Heart left ventricle (tissue), 16 donors: ENCODE measurements at regions not wholly inside any gene's neighbourhood (a gene's known extent, or its start where the extent isn't known, plus 50 kb on each side); places are given as distances from the start of the nearest gene placed in this dataset.

ENCODE experiments used
- ATAC-seq, 4 donors: fragments of 200-7000 bp; cut with Tn5 transposase; one replicate each; pipeline ENCODE4 v1.9.1; 2020 to 2022; ENCODE audit warnings: moderate library complexity in 4 of 4, mild to moderate bottlenecking in 3 of 4, moderate number of reproducible peaks in 1 of 4
- DNase-seq, 5 donors: peaks; one replicate each; pipeline ENCODE4 v3.0.0-alpha.2; 2020
- H3K27ac ChIP-seq, 12 donors: fragments of 200-600 bp; sonication (generic) in 4 of 12; one replicate each; pipeline versions ENCODE4 v1.5.0 to v1.8.0; 2016 to 2022; ENCODE audit warnings: mild to moderate bottlenecking in 2 of 12
- H3K27me3 ChIP-seq, 9 donors: fragments of 200-600 bp; sonication (generic) in 2 of 9; one replicate each; pipeline versions ENCODE4 v1.5.1 to v1.8.0; 2016 to 2022; ENCODE audit warnings: mild to moderate bottlenecking in 3 of 9
- H3K36me3 ChIP-seq, 9 donors: fragments of 200-600 bp; sonication (generic) in 2 of 9; one replicate each; pipeline versions ENCODE4 v1.5.0 to v1.8.0; 2018 to 2022; ENCODE audit warnings: mild to moderate bottlenecking in 2 of 9
- H3K4me1 ChIP-seq, 12 donors: fragments of 200-600 bp; sonication (generic) in 4 of 12; one replicate each; pipeline versions ENCODE4 v1.5.0 to v1.8.0; 2016 to 2022; ENCODE audit warnings: mild to moderate bottlenecking in 3 of 12
- H3K4me3 ChIP-seq, 12 donors: fragments of 200-600 bp; sonication (generic) in 4 of 12; one replicate each; pipeline versions ENCODE4 v1.5.0 to v1.8.0; 2017 to 2022; ENCODE audit warnings: mild to moderate bottlenecking in 9 of 12, moderate library complexity in 4 of 12
- H3K9me3 ChIP-seq, 12 donors: fragments of 200-600 bp; sonication (generic) in 4 of 12; one replicate each; pipeline versions ENCODE4 v1.5.0 to v1.8.0; 2016 to 2022; ENCODE audit warnings: mild to moderate bottlenecking in 1 of 12
- POLR2A ChIP-seq, 2 donors: fragments of 450-650 bp; IDR thresholded peaks; one replicate each; pipeline ENCODE4 v1.6.1; 2017; ENCODE audit warnings: antibody characterized with exemption in 2 of 2, mild to moderate bottlenecking in 2 of 2, moderate library complexity in 2 of 2
- WGBS, 4 donors: extraction: QIAGEN DNeasy Blood & Tissue Kit in 2 of 4; methylation state at CpG; one replicate each; pipeline versions ENCODE4 v1.1.5 to v1.1.7; 2013 to 2018; 5-methylcytosine and 5-hydroxymethylcytosine counted together
- intact Hi-C, 10 donors: fragments of 100-400 bp; cut with DNase I; formaldehyde crosslinking; loops; one replicate each; pipeline versions ENCODE4 v1.11.1 to v1.14.2; 2022
- TF ChIP-seq, protein P1 (sequence below), 12 donors: fragments of 200-600 bp; sonication (generic) in 4 of 12; IDR thresholded peaks; one replicate each; pipeline versions ENCODE4 v1.5.0 to v1.8.0; 2018 to 2022; ENCODE audit warnings: antibody characterized with exemption in 12 of 12, mild to moderate bottlenecking in 5 of 12
- donor health status: ischemic (EF 13 %, LVEDD 7.1; RV severe dilation, severe dysfunction).
- donor health status: healthy with polysubstance abuse.
- donor health status: DM: no; HTN: yes; CAD: no.
- donor health status: DM: no; HTN: no; CAD: no.
- donor health status: ischemic (EF 25% LVEDD 6.9; RV normal size, moderate dysfunction).
- donor health status: ischemic (EF 25% LVEDD 5.7; RV mildly dilated, moderate dysfunction).
- donor health status: healthy.
- donor health status: DM: yes; HTN: yes; CAD: no.
- donor health status: ischemic (EF 35%, LVEDD 5.7; RV mildly dilated, moderate dysfunction).
- donor health status: nonischemic (EF 11% LVEDD 7.7; RV severe dilation, severe dysfunction).
- donor health status: DM: yes; HTN: yes; CAD: no.
- donor health status: PGD.
- donor health status: ischemic (EF 29% LVEDD 5.4; RV normal size, mild dysfunction).
- donor health status: nonischemic (EF 23%, LVEDD 6.1; RV moderate dilation, normal function).

DNA sequence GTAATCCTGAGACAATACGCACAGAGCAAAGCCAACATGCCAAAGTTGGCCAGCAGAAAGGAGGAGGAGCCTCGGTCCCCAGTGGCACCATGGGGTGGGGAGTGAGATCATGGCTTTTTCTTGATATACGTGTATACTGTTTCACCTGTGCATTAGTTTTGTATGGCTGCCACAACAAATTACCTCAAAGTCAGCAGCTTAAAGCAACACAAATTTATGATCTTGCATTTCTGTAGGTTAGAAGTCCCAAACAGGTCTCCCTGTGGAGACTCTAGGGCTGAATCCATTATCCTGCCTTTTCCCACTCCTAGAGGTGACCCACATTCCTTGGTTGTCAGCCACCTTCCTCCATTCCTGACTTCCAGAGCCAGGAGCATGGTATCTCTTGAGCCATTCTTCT lies 176.9 kb upstream of the NSMCE3 start:
- ATAC-seq (no peak), DNase-seq (no peak)
- Histone ChIP-seq H3K27me3 (no peaks in the 10 kb centered on the region), H3K27ac (no peak overlapping the region), H3K4me3 (no peak overlapping the region), H3K4me1 (no peaks in the 10 kb centered on the region), H3K9me3 (no peaks in the 10 kb centered on the region), H3K36me3 (no peaks in the 10 kb centered on the region)
- intact Hi-C loops, result no loop called here
- WGBS, 4 donors, result 68 to 84% (median 75%) methylated on average over 3 of the region's 3 CpGs
- TF ChIP-seq, protein P1, sequence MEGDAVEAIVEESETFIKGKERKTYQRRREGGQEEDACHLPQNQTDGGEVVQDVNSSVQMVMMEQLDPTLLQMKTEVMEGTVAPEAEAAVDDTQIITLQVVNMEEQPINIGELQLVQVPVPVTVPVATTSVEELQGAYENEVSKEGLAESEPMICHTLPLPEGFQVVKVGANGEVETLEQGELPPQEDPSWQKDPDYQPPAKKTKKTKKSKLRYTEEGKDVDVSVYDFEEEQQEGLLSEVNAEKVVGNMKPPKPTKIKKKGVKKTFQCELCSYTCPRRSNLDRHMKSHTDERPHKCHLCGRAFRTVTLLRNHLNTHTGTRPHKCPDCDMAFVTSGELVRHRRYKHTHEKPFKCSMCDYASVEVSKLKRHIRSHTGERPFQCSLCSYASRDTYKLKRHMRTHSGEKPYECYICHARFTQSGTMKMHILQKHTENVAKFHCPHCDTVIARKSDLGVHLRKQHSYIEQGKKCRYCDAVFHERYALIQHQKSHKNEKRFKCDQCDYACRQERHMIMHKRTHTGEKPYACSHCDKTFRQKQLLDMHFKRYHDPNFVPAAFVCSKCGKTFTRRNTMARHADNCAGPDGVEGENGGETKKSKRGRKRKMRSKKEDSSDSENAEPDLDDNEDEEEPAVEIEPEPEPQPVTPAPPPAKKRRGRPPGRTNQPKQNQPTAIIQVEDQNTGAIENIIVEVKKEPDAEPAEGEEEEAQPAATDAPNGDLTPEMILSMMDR (IDR thresholded peaks at IDR 0.05), result no peak
- no peak for TF ChIP-seq POLR2A (IDR thresholded peaks at IDR 0.05)

DNA sequence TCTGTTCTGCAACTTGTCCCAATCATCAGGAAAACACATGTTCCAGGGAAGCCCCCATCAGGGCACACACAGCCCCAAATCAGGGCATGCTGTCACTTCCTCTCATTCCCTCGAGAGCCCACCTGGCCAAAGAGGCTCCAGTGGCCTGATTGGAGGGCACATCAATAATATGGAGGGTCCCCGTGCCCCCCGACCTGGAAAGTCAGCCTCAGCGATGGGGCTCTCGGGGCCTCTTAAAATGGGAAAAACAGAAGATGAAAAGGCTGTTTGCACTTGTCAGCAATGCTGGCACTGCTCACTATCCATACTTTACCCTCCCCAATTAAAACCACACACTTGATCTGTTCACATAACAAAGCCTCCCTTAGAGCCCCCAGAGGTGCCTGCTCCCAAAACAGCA lies 172.9 kb upstream of the NSMCE3 start:
- ATAC-seq, result no peak
- Histone ChIP-seq H3K27me3 (no peaks in the 10 kb centered on the region), H3K9me3 (no peaks in the 10 kb centered on the region), H3K4me1 (no peaks in the 10 kb centered on the region), H3K36me3 (no peaks in the 10 kb centered on the region), H3K4me3 (no peak overlapping the region), H3K27ac (no peak overlapping the region)
- no peak for TF ChIP-seq POLR2A (IDR thresholded peaks at IDR 0.05)
- TF ChIP-seq, protein P1 (IDR thresholded peaks at IDR 0.05), result no peak
- DNase-seq, result no peak
- intact Hi-C loops, result no loop called here
- 33 to 84% (median 82%) methylated on average over 1 to 5 of the region's 5 CpGs for WGBS, 4 donors

DNA sequence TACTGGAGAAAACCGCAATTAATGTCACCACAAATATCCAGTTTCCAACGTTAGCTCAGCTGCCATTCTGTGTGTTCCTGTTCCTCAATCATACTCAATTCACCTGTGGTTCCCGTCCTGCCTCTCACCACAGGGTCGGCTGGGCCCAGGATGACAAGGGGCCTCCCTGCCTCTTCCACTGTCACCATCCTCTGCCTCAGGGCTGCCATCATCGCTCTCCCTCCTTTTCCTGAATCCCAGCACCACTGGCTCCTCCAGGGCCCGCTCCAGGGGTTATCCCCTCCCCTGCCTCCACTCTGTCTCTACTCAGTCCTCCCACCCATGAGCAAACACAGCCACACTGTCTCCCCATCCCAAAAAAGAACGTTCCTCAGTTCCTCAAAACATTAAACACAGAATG lies 170.9 kb upstream of the NSMCE3 start:
- no peaks in the 10 kb centered on the region for H3K4me1 ChIP-seq
- intact Hi-C loops, result no loop called here
- 74 to 87% (median 84%) methylated on average over 7 of the region's 7 CpGs for WGBS, 4 donors
- no peaks in the 10 kb centered on the region for H3K9me3 ChIP-seq
- H3K4me3 ChIP-seq, result no peak overlapping the region
- no peaks in the 10 kb centered on the region for H3K36me3 ChIP-seq
- H3K27me3 ChIP-seq, result no peaks in the 10 kb centered on the region
- TF ChIP-seq, protein P1 (IDR thresholded peaks at IDR 0.05), result no peak
- no peak for TF ChIP-seq POLR2A (IDR thresholded peaks at IDR 0.05)
- no peak for ATAC-seq
- H3K27ac ChIP-seq, result no peak overlapping the region
- DNase-seq, result no peak

DNA sequence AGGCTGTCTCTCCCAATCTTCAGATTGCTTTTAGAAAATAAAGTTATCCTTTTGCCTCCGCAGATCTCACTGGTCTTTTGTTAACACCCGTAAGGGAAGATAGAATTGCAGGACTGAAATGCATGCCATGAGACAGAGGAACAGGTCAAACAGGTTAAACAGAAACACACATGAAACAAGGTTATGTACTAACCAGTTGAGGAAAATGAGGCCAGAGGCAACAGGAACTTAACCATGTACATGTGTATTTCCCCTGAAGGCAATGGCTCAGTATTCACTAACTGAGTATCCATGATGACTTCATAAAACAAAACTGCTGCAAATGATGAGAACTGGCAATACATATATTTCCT lies 169.1 kb upstream of the NSMCE3 start:
- WGBS, 4 donors, result 73 to 94% (median 77%) methylated on average over 2 of the region's 2 CpGs
- Histone ChIP-seq H3K27ac (no peak overlapping the region), H3K9me3 (no peaks in the 10 kb centered on the region), H3K4me3 (no peak overlapping the region), H3K36me3 (no peaks in the 10 kb centered on the region), H3K4me1 (no peaks in the 10 kb centered on the region), H3K27me3 (no peaks in the 10 kb centered on the region)
- intact Hi-C loops, result no loop called here
- no peak for TF ChIP-seq POLR2A (IDR thresholded peaks at IDR 0.05)
- TF ChIP-seq, protein P1 (IDR thresholded peaks at IDR 0.05), result no peak
- no peak for ATAC-seq
- no peak for DNase-seq
